Gastrocnemius medialis (tissue), 4 donors: ENCODE measurements at regions not wholly inside any gene's neighbourhood (a gene's known extent, or its start where the extent isn't known, plus 50 kb on each side); places are given as distances from the start of the nearest gene placed in this dataset.

ENCODE experiments used
- ATAC-seq, 2 donors: fragments of 150-250 bp; one replicate each; pipeline ENCODE4 v1.9.1; 2016
- DNase-seq, 2 donors: peaks; one replicate each; pipeline ENCODE4 v3.0.0-alpha.2; 2019
- H3K27ac ChIP-seq, 4 donors: fragments of 200-600 bp; sonication (generic); 1 replicate in 1 of 4; 2 replicates in 3 of 4; pipeline ENCODE4 v1.5.1; 2016 to 2018; ENCODE audit warnings: mild to moderate bottlenecking in 2 of 4, moderate library complexity in 1 of 4
- H3K27me3 ChIP-seq, 3 donors: fragments of 200-600 bp; sonication (generic) in 2 of 3; 1 replicate in 1 of 3; 2 replicates in 2 of 3; pipeline versions ENCODE4 v1.5.1 to v1.6.0; 2016 to 2019; ENCODE audit warnings: mild to moderate bottlenecking in 1 of 3, moderate library complexity in 1 of 3
- H3K36me3 ChIP-seq, 2 donors: fragments of 200-600 bp; sonication (generic) in 1 of 2; one replicate each; pipeline ENCODE4 v1.5.1; 2017 to 2018
- H3K4me1 ChIP-seq, 2 donors: fragments of 200-600 bp; sonication (generic) in 1 of 2; one replicate each; pipeline ENCODE4 v1.5.1; 2016 to 2017; ENCODE audit warnings: mild to moderate bottlenecking in 2 of 2
- H3K4me3 ChIP-seq, 4 donors: fragments of 200-600 bp; sonication (generic) in 3 of 4; 1 replicate in 1 of 4; 2 replicates in 3 of 4; pipeline ENCODE4 v1.5.1; 2016 to 2019; ENCODE audit warnings: mild to moderate bottlenecking in 2 of 4
- H3K9me3 ChIP-seq, 3 donors: fragments of 200-600 bp; sonication (generic) in 2 of 3; 1 replicate in 1 of 3; 2 replicates in 2 of 3; pipeline ENCODE4 v1.5.1; 2016 to 2019
- CTCF ChIP-seq, 5 experiments: fragments of 450-650 bp in 3 of 5; fragments of 200-600 bp in 2 of 5; sonication (generic) in 2 of 5; IDR thresholded peaks in 4 of 5; conservative IDR thresholded peaks in 1 of 5; 1 replicate in 4 of 5; 2 replicates in 1 of 5; pipeline ENCODE4 v1.5.1; 2016 to 2019; ENCODE audit warnings: antibody characterized with exemption in 5 of 5, mild to moderate bottlenecking in 3 of 5, moderate library complexity in 3 of 5
- POLR2A ChIP-seq, 2 donors: fragments of 450-650 bp; IDR thresholded peaks; one replicate each; pipeline ENCODE4 v1.6.1; 2017; ENCODE audit warnings: antibody characterized with exemption in 2 of 2, mild to moderate bottlenecking in 2 of 2, moderate library complexity in 2 of 2
- in situ Hi-C, 4 donors: fragments of 200-750 bp; cut with MboI; loops; one replicate each; pipeline versions ENCODE4 v1.15.0 to v1.8.0; 2017; ENCODE audit warnings: low sequenced_read_pairs in 4 of 4
- intact Hi-C: fragments of 100-400 bp; cut with DNase I; formaldehyde crosslinking; loops from one replicate; pipeline ENCODE4 v1.15.1; 2023; ENCODE audit warnings: low total_unique reads

- Histone ChIP-seq H3K27ac (no peak overlapping the region), H3K4me1 (no peaks in the 10 kb centered on the region), H3K27me3 (no peaks in the 10 kb centered on the region), H3K4me3 (no peak overlapping the region), H3K9me3 (no peaks in the 10 kb centered on the region), H3K36me3 (no peaks in the 10 kb centered on the region)
- ATAC-seq = no peak
- in situ Hi-C loops = no loop called here
- TF ChIP-seq POLR2A (IDR thresholded peaks at IDR 0.05) (no peak), CTCF (IDR thresholded peaks at IDR 0.05 in 4 of 5, conservative IDR thresholded peaks at IDR 0.05 in 1 of 5) (no peak)
- intact Hi-C loops = no loop called here
- no peak for DNase-seq
These were observed 373.0 kb downstream of the HDGFL1 start for GRCh38 chr6:22942403-22942802.

- in situ Hi-C loops (no loop called here), intact Hi-C loops (no loop called here)
- no peaks in the 10 kb centered on the region for H3K9me3 ChIP-seq
- no peaks in the 10 kb centered on the region for H3K36me3 ChIP-seq
- TF ChIP-seq CTCF (IDR thresholded peaks at IDR 0.05 in 4 of 5, conservative IDR thresholded peaks at IDR 0.05 in 1 of 5) = no peak
- no peak for TF ChIP-seq POLR2A (IDR thresholded peaks at IDR 0.05)
- no peaks in the 10 kb centered on the region for H3K27me3 ChIP-seq
- no peak overlapping the region for H3K4me3 ChIP-seq
- DNase-seq (no peak), ATAC-seq (no peak)
- no peak overlapping the region for H3K27ac ChIP-seq
- no peaks in the 10 kb centered on the region for H3K4me1 ChIP-seq
These were observed 374.0 kb downstream of the HDGFL1 start for GRCh38 chr6:22943327-22943726.

- TF ChIP-seq CTCF (IDR thresholded peaks at IDR 0.05 in 4 of 5, conservative IDR thresholded peaks at IDR 0.05 in 1 of 5) (no peak), POLR2A (IDR thresholded peaks at IDR 0.05) (no peak)
- no peak for DNase-seq
- Histone ChIP-seq H3K27me3 (no peaks in the 10 kb centered on the region), H3K4me1 (no peaks in the 10 kb centered on the region), H3K4me3 (no peak overlapping the region), H3K9me3 (no peaks in the 10 kb centered on the region), H3K36me3 (no peaks in the 10 kb centered on the region), H3K27ac (no peak overlapping the region)
- no peak for ATAC-seq
- in situ Hi-C loops = no loop called here
- intact Hi-C loops = no loop called here
These were observed 380.6 kb downstream of the HDGFL1 start for GRCh38 chr6:22949967-22950366.

- intact Hi-C loops = no loop called here
- ATAC-seq = no peak
- Histone ChIP-seq H3K36me3 (no peaks in the 10 kb centered on the region), H3K9me3 (no peaks in the 10 kb centered on the region), H3K4me3 (no peak overlapping the region), H3K27ac (no peak overlapping the region), H3K27me3 (no peaks in the 10 kb centered on the region), H3K4me1 (peaks cover 0 to 5% of the 10 kb centered on the region in 2 donors)
- DNase-seq = no peak
- TF ChIP-seq CTCF (IDR thresholded peaks at IDR 0.05 in 4 of 5, conservative IDR thresholded peaks at IDR 0.05 in 1 of 5) (no peak), POLR2A (IDR thresholded peaks at IDR 0.05) (no peak)
- in situ Hi-C loops = no loop called here
These were observed 382.7 kb downstream of the HDGFL1 start for GRCh38 chr6:22952097-22952496.

- intact Hi-C loops (no loop called here), in situ Hi-C loops (no loop called here)
- peak overlapping the region in 1 of 4 donors; percentile 35 for H3K27ac ChIP-seq
- DNase-seq = no peak
- H3K4me1 ChIP-seq = peaks cover 0 to 5% of the 10 kb centered on the region in 2 donors
- no peaks in the 10 kb centered on the region for H3K27me3 ChIP-seq
- H3K4me3 ChIP-seq = peak overlapping the region; percentile 11 to 19 (median 16)
- no peaks in the 10 kb centered on the region for H3K36me3 ChIP-seq
- TF ChIP-seq CTCF (IDR thresholded peaks at IDR 0.05 in 4 of 5, conservative IDR thresholded peaks at IDR 0.05 in 1 of 5) = no peak
- TF ChIP-seq POLR2A (IDR thresholded peaks at IDR 0.05) = no peak
- ATAC-seq = no peak
- no peaks in the 10 kb centered on the region for H3K9me3 ChIP-seq
These were observed 385.5 kb downstream of the HDGFL1 start for GRCh38 chr6:22954749-22955385.
